ENCODE measurements at regions not wholly inside any gene's neighbourhood (a gene's known extent, or its start where the extent isn't known, plus 50 kb on each side); places are given as distances from the start of the nearest gene placed in this dataset.
"Not testable (repeated sequence)": the region's sequence is repeated elsewhere in the genome, so short reads cannot be mapped to it uniquely, and the experiment has no call there.

DNA sequence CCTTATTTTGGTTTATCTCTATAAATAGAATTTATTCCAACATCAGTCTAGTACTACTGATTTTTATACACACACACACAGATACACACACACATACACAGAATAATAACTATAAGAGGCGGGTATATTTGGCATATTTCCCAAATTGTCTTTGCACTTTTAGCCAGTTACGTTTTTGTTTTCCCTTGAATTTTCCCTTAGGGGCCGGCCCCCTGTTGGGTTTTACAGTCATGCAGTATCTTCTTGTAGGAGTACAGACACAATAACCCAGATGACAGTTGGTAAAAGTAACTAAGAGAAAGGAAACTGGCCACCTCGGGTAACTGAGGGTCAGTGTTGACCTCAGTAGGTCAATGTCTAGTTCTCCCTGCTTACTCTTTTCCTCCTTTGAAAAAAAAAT is 50.9 kb downstream of the DISP1 start:
- no peak for DNase-seq (ENCODE audit: low read depth in 2 of 2)

DNA sequence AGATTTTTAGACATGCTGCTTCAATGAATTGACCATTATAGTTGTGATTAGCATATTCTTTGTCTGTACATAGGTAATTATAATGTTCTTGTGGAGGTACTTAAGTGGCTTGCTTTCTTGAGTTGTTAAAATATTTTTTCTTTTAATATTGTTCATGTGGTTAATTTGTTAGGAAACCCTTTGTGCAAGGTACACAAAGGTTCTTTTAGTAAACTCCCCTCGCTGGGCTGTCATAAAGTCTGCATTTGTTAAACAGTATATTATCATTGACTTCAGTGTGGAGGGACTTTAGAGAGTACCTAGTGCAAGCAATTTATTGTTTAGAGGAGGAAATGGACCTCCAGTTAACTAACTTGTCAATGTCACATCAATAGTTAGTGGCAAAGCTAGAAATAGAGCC is 52.5 kb downstream of the DISP1 start:
- DNase-seq (ENCODE audit: low read depth in 2 of 2): no peak

DNA sequence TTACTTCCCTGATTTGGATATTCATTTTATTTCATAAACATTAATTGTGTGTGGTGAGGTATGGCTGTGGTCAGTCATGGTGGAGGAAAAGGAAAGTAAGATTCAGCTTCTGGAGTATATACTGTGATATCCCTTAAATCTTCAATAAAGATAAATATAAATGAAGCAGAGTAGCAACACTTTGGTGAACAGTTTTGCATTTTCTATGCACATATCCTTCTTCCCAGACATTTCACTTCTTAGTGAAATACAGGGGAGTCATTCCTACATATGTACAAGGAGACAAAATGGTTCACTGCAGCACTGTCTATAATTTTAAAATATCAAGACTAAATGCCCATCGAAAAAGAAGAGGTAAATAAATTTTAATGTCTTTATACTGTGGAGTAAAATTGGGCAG is 61.3 kb downstream of the DISP1 start:
- no peak for DNase-seq (ENCODE audit: low read depth in 2 of 2)

DNA sequence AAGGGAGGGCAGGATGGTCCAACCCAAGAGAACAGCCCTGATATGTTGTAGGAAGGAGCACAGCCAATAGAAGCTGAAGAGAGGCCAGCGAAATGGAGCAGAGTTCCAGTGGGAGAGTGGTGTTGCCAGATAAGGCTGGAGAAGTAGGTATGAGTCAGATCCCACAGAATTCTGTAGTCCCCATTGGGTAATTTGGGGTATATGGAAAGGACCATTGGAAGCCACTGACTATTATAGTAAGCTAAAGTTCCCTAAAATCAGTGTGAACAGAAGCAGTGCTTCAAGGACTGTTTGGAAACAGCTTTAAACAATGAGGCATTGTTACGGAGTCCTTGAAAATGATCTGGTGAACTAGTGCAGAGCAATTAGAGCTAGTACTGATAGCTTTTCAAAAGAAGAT is 63.0 kb downstream of the DISP1 start:
- DNase-seq (ENCODE audit: low read depth in 2 of 2): no peak

DNA sequence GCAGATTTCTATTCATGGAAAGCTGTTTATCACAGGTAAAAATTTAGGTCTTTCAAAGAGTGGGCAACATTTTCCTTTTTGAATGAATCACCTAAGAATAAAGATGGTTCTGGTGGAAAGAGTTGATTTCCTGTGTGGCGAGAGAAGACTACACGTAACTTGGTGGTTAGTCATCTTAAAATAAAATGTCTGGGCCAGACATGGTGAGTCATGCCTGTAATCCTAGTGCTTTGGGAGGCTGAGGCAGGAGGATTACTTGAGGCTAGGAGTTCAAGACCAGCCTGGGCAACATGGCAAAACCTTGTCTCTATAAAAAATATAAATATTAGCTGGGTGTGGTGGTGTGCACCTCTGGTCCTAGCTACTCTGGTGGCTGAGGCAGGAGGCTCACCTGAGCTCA is 65.7 kb downstream of the DISP1 start:
- DNase-seq (ENCODE audit: low read depth in 2 of 2): peak in 1 of 2 donors; percentile 19

DNA sequence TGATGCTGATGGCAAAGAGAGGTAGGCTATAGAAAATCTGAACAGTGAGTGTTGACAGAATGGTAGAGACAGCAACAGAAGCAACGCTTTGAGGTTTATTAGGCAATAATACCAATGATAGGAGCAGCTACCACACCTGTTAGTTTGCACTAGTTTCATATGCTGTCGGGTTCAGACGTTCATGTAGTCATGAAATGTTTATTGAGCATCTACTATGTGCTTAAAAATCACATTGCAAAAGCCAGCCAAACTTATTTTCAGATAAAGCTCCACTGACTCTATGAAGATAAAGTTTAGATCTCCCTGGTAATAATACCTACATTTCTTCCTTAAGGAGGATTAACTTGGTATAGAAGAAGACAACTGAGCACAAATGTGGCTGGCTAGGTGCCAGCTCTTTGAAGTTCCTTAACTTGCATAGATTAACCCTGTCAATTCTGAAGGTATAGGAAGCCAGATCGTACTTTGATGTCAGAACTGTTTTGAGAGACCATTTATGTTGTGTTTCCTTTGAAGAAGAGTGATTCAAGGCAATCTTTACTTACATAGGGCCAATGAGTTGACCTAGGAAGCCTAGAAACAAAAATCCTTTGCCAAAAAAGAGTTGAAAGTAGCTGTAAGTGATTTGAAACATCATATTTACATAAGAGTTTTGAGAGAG is 71.5 kb downstream of the DISP1 start:
- no peak for DNase-seq (ENCODE audit: low read depth in 2 of 2)

DNA sequence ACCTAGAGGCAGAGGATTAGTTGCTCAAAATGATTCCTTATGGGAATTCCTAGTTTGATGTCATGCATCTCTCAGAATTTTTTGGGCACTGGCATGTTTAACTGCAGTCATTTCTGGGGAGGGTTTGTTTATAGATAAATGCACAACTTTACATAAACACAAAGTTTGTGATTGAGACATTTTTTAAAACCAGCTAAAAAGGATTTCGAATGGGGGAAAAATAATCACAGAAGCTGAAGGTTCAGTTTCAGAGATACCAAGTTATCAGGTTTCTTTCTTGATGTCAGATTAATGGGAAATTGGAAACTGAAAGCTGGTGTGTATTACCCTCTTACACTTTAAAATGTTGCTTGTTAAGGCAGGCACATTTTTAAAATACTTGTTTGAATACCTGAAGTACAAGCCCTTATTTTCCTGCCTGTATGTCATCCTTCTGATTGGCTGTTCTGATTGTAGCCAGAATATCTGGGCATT is 72.1 kb downstream of the DISP1 start:
- no peak for DNase-seq (ENCODE audit: low read depth in 2 of 2)

DNA sequence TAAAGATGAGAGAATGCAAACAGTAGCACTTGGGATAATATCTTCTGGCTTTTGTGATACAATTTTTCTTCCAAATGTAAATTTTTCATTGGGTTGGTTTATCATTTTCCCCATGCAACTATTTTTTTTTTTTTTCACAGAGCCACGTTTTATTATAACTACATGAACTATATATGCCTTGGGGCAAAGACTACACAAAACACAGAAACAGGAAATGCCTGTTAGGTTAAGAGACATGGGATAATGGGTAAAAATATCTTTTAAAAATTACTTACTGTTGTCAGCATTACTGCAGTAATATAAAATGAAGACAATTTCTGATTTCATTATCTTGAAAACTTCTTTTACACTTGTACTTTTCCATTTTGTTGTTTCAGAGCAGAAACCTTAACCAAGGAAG is 74.6 kb downstream of the DISP1 start:
- DNase-seq (ENCODE audit: low read depth in 2 of 2): no peak

DNA sequence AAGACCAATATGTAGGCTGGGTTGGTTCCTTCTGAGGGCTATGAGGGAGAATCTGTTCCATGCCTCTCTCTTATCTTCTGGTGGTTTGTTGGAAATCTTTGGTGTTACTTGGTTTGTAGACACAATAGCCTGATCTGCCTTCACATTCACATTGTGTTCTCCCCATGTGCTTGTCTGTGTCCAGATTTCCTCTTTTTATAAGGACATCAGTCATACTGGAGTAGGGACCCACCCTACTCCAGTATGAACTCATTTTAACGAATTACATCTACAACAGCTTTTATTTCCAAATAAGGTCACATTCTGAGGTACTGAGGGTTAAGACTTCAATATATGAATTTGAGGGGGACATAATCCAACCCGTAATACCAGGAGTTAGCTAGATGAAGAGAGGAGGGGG is 75.9 kb downstream of the DISP1 start:
- DNase-seq (ENCODE audit: low read depth in 2 of 2): no peak

DNA sequence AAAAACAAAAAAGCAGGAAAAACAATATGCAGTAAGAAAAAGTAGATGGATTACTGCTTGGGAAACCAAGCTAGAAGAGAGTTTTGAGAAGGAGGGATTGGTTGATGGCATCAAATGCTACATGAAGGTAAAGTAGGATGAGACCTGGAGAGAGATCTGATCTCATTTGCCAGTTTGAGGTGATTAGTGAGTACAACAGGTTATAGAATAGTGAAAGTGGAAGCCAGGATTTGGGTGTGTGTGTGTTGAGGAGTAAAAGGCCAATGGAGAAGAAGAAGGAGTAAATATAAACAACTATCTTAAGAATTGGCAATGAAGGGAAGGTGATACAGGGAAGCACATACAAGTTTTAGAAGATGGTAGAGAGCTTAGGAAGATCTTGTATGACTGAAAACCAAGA is 76.7 kb downstream of the DISP1 start:
- DNase-seq (ENCODE audit: low read depth in 2 of 2): no peak

DNA sequence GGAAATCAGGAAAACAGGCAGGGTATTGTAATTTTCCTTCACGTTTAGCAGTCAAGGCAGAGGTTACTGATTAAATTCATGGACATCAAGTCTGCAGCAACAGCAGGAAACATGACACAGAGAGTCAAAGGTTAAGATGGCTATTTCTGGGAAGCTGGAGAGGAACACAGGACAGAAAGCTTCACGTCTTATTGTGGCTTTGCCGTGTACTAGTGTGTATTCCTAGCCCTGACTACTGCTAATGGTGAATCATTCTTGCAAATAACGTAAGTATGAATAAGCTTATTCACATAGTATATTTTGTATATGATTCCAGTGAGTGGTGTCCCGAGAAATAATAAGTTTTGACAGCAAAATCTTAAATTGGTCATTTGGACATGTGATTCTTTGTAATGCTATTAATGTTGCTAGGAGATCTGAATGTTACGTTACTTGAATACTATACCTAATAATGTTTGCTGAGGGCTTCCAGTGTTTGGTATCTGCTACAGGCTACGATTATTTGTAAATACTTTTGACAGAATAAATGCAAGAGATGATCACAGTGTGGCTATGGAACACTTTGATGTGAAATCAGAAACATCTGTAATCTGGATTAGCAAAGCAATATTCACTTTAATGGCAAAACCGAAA is 77.4 kb downstream of the DISP1 start:
- no peak for DNase-seq (ENCODE audit: low read depth in 2 of 2)

DNA sequence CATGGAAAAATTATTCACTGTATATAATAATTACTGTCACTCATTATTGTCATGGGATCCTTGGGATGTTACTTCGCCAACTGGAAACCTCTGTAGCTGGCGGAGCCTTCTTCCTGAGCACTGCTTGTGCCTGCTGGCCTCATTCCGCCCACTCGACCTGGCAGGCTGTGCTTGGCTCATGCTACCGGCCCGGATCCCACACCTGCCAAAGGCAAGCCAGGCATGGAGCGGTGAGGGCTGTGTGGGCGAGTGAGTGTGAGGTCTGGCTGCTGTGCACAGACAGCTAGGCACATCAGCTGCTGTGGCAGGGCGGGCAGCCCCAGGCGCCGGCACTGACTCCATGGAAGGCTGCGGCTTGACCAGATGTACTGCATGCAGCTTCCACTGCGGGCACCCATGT is 78.4 kb downstream of the DISP1 start:
- DNase-seq (ENCODE audit: low read depth in 2 of 2): no peak

DNA sequence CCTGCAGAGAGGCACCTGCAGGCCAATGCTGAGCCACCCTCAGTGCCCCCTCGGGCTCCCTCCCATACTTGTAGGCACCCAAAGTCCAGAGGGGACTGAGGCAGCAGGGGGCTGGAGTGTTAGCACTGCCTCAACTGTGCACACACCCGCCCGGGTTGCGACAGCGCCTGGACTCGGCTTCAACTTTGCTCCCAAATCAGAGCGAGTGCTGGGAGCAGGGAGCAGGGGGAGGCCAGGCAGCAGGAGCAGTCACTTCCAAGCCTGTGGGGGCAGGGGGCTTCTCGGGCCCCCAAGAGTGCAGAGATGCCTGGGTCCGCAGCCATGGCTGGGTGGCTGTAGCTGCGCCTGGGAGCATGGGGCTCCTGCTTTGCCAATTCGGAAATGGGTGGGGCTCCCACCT is 79.5 kb downstream of the DISP1 start:
- no peak for DNase-seq (ENCODE audit: low read depth in 2 of 2)

DNA sequence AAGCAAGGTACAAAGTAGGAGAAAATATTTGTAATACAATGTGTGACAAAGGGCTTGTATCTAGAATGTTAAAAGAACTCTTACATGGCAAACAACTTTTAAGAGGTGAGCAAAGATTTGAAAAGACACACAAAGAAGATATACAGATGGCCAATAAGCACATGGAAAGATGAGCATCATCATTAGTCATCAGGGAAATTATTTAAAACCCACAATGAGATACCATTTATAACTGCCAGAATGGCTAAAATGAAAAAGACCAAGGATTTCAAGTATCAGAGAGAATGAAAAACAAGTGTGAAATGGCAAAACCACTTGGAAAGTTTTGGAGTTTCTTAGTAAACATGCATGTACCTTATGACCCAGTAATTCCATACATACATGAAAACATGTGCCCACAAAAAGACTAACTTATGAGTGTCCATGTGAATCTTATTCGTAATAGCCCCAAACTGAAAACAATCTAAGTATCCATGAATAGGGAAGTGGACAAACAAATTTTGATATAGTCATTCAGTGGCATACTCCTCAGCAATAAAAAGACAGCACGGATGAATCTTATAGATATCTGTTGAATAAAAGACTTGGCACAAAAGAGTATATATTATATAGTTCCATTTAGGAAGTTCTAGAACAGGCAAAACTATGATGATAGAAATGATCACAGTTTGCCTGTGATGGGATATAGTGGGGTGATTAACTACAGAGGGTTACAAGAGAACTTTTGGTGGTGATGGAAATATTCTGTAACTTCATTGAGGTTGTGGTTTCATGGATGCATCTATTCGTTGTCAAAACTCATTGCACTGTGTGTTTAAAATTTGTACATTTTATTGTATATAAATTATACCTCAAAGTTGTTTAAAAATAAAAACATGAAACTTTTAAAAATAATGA is 82.0 kb downstream of the DISP1 start:
- no peak for DNase-seq (ENCODE audit: low read depth in 2 of 2)

DNA sequence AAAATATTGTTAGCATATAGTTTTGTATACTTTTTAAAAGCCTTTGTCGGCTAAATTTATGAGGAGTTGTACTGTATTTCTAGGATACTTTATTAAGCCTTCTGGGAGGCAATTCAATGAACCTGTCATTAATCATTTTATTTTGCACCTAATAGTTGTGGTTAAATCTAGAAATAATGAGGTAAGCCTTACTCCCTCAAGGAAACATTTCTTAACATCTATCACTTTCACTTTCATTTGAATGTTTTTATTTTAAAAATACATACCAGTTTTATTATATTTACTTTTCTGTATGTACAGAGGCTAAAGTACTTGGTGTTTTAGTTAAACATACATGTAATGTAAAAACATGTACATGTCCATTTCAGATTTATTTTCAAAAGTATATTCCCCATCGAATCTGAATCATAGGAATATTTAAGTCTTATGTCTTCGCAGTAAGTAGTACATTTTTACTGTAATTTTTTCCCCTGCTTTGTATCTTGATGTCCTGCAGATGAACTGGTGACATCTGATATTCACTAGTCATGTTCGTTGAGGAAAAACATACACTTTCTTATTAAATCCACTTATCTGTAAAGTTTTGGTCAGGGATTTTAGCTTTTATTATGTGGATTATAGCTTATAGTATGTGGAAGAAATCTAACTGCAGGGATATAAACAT is 82.8 kb downstream of the DISP1 start:
- no peak for DNase-seq (ENCODE audit: low read depth in 2 of 2)

DNA sequence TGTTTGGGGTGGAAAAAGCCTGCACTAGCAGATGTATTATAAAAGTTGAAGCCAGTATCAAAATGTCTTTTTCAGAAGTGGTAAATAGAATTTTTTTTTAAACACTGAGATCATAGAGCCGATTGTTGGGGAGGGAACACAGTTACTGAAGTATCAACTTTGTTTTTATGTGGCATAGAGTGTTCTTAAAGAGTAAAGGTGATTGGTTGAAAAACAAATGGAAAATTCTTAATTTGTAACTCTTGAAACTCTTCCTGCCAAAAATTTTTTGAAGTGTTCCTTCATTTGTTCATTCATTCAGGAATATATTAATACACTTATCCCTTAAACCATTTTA is 83.3 kb downstream of the DISP1 start:
- no peak for DNase-seq (ENCODE audit: low read depth in 2 of 2)

DNA sequence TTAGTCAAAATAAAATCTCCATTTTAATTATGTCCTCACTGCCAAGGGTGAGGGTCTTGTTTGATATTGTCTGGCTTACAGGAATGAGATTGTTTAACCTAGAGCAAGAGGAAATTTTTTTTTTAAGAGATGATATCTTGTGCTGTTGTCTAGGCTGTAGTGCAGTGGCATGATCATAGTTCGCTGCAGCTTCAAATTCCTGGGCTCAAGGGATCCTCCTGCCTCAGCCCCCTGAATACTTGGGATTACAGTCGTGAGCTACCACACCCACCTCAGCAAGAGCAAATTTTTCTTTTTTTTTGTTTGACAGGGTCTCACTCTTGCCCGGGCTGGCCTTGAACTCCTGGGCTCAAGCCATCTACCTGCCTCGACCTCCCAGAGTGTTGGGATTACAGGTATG is 84.6 kb downstream of the DISP1 start:
- DNase-seq (ENCODE audit: low read depth in 2 of 2): no peak

DNA sequence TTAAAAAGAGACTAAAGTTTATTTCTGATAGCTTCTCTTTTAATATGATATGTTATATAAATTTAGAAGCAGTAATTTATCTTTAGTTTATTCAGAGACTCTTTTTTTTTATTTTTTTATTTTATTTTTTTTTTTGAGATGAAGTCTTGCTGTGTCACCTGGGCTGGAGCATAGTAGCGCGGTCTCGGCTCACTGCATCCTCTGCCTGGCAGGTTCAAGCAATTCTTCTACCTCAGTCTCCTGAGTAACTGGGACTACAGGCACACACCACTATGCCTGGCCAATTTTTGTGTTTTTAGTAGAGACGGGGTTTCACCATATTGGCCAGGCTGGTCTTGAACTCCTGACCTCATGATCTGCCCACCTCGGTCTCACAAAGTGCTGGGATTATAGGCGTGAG is 89.6 kb downstream of the DISP1 start:
- DNase-seq (ENCODE audit: low read depth in 2 of 2): no peak

DNA sequence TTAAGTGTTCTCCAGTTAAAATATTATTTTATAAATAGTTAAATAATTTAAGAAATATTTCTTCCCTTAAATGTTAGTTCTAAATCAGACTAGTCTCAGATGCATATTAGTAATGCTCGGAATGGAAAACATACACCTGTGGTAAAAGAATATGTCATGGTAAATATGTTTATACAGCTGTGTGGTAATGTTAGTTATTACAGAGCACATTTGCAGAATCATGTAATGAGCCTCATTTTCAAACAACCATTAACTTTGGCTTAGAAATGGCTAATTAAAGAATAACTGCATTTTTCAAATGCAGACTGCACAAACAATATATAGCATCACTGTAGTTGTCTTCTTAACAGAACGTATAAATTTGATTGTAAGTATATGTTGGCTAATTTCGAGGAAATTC is 90.3 kb downstream of the DISP1 start:
- no peak for DNase-seq (ENCODE audit: low read depth in 2 of 2)

DNA sequence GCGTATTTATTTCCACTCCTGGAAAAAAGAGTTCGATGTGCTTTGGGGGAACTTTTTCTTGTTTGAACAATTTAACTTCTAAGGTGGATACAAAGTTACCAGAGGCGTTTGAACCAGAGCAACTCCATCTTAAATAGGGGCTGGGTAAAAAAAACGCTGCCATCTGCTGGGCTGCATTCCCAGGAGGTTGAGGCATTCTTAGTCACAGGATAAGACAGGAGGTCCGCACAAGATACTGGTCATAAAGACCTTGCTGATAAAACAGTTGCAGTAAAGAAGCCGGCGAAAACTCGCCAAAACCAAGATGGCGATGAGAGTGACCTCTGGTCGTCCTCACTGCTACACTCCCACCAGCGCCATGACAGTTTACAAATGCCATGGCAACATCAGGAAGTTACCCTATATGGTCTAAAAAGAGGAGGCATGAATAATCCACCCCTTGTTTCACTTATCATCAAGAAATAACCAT is 91.5 kb downstream of the DISP1 start:
- DNase-seq (ENCODE audit: low read depth in 2 of 2): not testable (repeated sequence)

DNA sequence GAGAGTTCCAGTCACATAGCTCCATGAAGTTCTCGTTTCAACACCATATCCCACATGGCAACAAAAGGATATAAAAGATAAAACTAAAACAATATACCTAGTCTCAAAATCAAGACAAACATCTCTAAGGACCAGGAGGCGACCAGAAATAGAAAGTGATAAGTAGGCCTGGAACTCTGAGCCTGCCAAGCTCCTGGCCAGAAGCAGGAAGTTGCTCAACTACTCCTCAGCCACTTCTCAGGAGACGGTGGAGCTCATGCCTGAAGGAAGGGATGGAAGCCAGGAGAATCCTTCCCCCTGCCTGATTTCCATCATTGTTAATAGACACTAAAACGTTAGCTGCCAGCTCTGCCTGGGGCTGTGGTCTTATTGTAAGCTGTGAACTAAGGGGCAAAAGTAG is 94.7 kb downstream of the DISP1 start:
- DNase-seq (ENCODE audit: low read depth in 2 of 2): no peak

DNA sequence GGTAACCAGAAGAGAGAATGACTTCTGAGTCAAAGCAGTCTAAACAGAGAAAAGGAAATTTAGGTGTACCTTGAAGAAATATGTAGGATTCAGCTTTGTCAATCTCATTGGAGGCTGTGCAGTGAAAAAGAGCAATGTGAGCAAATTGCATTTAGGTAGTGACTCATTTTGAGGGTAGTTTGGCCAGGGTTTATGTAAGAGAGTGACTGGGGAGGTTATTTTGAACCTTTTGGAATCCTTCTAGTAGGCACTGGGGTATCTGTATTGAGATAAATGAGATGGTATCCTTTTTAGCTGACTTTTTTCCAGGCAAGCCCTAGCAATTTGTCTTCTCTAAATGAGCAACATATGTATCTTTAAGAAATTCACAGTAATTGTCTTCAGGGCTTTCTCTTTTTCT is 95.9 kb downstream of the DISP1 start:
- DNase-seq (ENCODE audit: low read depth in 2 of 2): no peak
